Adrenal gland (tissue), 9 donors: ENCODE measurements at regions not wholly inside any gene's neighbourhood (a gene's known extent, or its start where the extent isn't known, plus 50 kb on each side); places are given as distances from the start of the nearest gene placed in this dataset.

ENCODE experiments used
- DNase-seq, 7 donors: peaks; one replicate each; pipeline ENCODE4 v3.0.0-alpha.2; 2019 to 2020
- H3K27ac ChIP-seq, 5 donors: fragments of 200-600 bp; sonication (generic) in 4 of 5; 1 replicate in 3 of 5; 2 replicates in 2 of 5; pipeline versions ENCODE4 v1.5.1 to v1.8.0; 2016 to 2020; ENCODE audit warnings: mild to moderate bottlenecking in 1 of 5
- H3K27me3 ChIP-seq: fragments of 200-600 bp; 2 replicates; pipeline ENCODE4 v1.8.0; 2021
- H3K36me3 ChIP-seq, 2 donors: fragments of 200-600 bp; replicated peaks in 1 of 2; 1 replicate in 1 of 2; 2 replicates in 1 of 2; pipeline versions ENCODE4 v1.5.1 to v1.8.0; 2018 to 2022
- H3K4me1 ChIP-seq, 2 donors: fragments of 200-600 bp; replicated peaks in 1 of 2; 1 replicate in 1 of 2; 2 replicates in 1 of 2; pipeline versions ENCODE4 v1.5.1 to v1.8.0; 2018 to 2021
- H3K4me3 ChIP-seq, 4 donors: fragments of 200-600 bp; sonication (generic) in 3 of 4; one replicate each; pipeline ENCODE4 v1.5.1; 2016 to 2018
- H3K9me3 ChIP-seq, 3 donors: fragments of 200-600 bp; sonication (generic) in 1 of 3; replicated peaks in 1 of 3; 1 replicate in 2 of 3; 2 replicates in 1 of 3; pipeline versions ENCODE4 v1.5.1 to v1.8.0; 2016 to 2021
- POLR2A ChIP-seq, 2 donors: fragments of 450-650 bp; IDR thresholded peaks; one replicate each; pipeline ENCODE4 v1.6.1; 2017; ENCODE audit warnings: antibody characterized with exemption in 2 of 2, mild to moderate bottlenecking in 2 of 2, moderate library complexity in 1 of 2
- WGBS, 4 donors: extraction: QIAGEN DNeasy Blood & Tissue Kit in 2 of 4; methylation state at CpG; one replicate each; pipeline versions ENCODE4 v1.1.5 to v1.1.7; 2013 to 2017; 5-methylcytosine and 5-hydroxymethylcytosine counted together
- intact Hi-C, 2 donors: fragments of 100-400 bp; cut with DNase I; formaldehyde crosslinking; loops; one replicate each; pipeline versions ENCODE4 v1.14.1 to v1.15.0; 2022 to 2023
- TF ChIP-seq, protein P1 (sequence below), 6 experiments: fragments of 450-650 bp in 4 of 6; fragments of 200-600 bp in 2 of 6; sonication (generic) in 1 of 6; IDR thresholded peaks; 1 replicate in 5 of 6; 2 replicates in 1 of 6; pipeline versions ENCODE4 v1.5.1 to v1.8.0; 2016 to 2021; ENCODE audit warnings: antibody characterized with exemption in 6 of 6, mild to moderate bottlenecking in 2 of 6, moderate library complexity in 1 of 6
- donor health status: healthy with polysubstance abuse.
- donor health status: Bipolar disorder and iron deficiency.
- donor health status: DM: yes; HTN: yes; CAD: no.
- donor health status: DM: no; HTN: no; CAD: no.
- donor health status: DM: no; HTN: no; CAD: no.

DNA sequence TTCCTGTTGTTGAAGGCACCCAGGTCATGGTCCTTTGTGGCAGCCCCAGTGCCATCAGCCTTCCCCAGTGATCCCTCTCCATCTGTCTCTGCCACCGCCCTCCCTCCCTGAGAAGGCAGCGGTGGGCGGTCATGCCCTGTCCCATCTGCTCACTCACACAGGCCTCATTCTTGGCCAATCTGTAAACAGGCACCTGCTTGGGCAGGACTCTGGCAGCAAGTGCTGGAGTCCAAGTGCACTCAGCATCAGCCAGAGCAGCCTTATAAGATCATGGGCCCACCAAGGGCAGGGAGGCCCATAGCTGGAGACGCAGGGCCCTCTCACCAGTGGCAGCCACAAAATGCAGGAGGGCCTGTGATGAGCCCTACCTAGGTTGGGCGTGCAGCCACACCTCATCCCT, 140.9 kb downstream of the TWIST2 start:
- no peak overlapping the region for H3K27ac ChIP-seq
- WGBS, 4 donors: 92 to 100% (median 97%) methylated on average over 1 to 5 of the region's 5 CpGs
- TF ChIP-seq, protein P1, sequence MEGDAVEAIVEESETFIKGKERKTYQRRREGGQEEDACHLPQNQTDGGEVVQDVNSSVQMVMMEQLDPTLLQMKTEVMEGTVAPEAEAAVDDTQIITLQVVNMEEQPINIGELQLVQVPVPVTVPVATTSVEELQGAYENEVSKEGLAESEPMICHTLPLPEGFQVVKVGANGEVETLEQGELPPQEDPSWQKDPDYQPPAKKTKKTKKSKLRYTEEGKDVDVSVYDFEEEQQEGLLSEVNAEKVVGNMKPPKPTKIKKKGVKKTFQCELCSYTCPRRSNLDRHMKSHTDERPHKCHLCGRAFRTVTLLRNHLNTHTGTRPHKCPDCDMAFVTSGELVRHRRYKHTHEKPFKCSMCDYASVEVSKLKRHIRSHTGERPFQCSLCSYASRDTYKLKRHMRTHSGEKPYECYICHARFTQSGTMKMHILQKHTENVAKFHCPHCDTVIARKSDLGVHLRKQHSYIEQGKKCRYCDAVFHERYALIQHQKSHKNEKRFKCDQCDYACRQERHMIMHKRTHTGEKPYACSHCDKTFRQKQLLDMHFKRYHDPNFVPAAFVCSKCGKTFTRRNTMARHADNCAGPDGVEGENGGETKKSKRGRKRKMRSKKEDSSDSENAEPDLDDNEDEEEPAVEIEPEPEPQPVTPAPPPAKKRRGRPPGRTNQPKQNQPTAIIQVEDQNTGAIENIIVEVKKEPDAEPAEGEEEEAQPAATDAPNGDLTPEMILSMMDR (IDR thresholded peaks at IDR 0.05): no peak
- TF ChIP-seq POLR2A (IDR thresholded peaks at IDR 0.05): no peak
- intact Hi-C loops: no loop called here
- H3K36me3 ChIP-seq: no peaks in the 10 kb centered on the region
- H3K4me3 ChIP-seq: no peak overlapping the region
- peaks cover 7% of the 10 kb centered on the region for H3K27me3 ChIP-seq
- H3K4me1 ChIP-seq: no peaks in the 10 kb centered on the region
- no peaks in the 10 kb centered on the region for H3K9me3 ChIP-seq
- DNase-seq: no peak

DNA sequence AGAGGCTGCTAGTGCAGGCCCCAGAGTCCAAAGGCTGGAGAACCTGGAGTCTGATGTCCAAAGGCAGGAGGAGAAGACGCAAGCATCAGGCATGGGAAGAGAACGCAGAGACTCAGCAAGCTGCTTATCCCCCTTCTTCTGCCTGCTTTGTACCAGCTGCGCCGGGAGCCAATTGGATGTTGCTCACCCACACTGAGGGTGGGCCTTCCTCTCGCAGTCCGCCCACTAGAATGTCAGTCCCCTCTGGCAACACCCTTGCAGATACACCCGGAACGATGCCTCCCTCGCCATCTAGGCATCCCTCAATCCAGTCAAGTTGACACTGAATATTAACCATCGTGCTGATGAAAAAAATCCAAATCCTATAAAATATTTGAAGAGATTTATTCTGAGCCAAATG, 141.6 kb downstream of the TWIST2 start:
- TF ChIP-seq, protein P1 (IDR thresholded peaks at IDR 0.05): no peak
- TF ChIP-seq POLR2A (IDR thresholded peaks at IDR 0.05): no peak

DNA sequence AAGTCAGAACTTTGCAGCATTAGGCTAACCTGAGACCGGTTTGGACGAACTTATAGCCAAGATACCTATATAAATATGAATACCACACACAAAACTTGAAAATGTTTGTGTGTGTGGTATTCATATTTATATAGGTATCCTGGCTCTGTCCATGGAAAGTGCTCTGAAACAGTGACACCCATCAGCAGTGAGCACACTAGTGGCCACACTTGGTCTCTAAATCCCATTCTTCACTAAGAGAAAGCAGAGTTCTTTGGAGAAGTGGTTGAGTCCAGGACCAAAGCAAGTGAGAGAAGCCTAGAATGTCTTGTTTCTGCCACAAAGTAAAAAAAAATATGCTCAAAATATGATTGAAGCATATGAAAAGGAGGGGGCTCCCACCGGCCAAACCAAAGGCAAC, 146.5 kb downstream of the TWIST2 start:
- Histone ChIP-seq H3K27ac (no peak overlapping the region), H3K4me3 (no peak overlapping the region), H3K36me3 (no peaks in the 10 kb centered on the region), H3K9me3 (no peaks in the 10 kb centered on the region), H3K27me3 (peaks cover 3% of the 10 kb centered on the region), H3K4me1 (no peaks in the 10 kb centered on the region)
- 88 to 93% (median 90%) methylated on average over 3 of the region's 3 CpGs for WGBS, 4 donors
- TF ChIP-seq, protein P1 (IDR thresholded peaks at IDR 0.05): no peak
- no peak for TF ChIP-seq POLR2A (IDR thresholded peaks at IDR 0.05)
- intact Hi-C loops: no loop called here
- no peak for DNase-seq

More for the DNA sequence above, 141.6 kb downstream of the TWIST2 start:
- intact Hi-C loops: no loop called here
- Histone ChIP-seq H3K9me3 (no peaks in the 10 kb centered on the region), H3K27me3 (peaks cover 7% of the 10 kb centered on the region), H3K4me3 (no peak overlapping the region), H3K27ac (no peak overlapping the region), H3K36me3 (no peaks in the 10 kb centered on the region), H3K4me1 (no peaks in the 10 kb centered on the region)
- no peak for DNase-seq
- 92 to 95% (median 93%) methylated on average over 9 to 10 of the region's 10 CpGs for whole genome bisulfite sequencing, 4 donors

DNA sequence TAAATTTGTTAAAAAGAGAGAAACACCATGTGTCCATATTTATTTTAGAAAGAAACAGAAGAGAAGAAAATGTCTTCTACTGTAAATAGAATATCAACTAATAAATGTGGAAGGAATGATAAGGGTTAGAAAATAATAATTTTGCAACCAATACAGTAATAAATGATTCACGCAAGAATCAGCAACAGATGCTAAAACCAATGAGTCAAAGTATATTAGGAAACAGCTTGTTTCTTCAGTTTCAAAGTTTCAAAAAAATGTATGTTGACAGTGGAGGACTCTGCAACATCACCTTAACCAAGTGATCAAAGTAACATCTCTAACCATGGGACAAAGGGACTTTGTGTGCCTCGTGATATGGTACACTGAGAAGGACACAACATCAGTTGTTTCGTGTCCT, 147.0 kb downstream of the TWIST2 start:
- no peaks in the 10 kb centered on the region for H3K36me3 ChIP-seq
- H3K4me1 ChIP-seq: no peaks in the 10 kb centered on the region
- TF ChIP-seq POLR2A (IDR thresholded peaks at IDR 0.05): no peak
- TF ChIP-seq, protein P1 (IDR thresholded peaks at IDR 0.05): no peak
- H3K27ac ChIP-seq: no peak overlapping the region
- DNase-seq: no peak
- H3K4me3 ChIP-seq: no peak overlapping the region
- 78 to 88% (median 85%) methylated on average over 3 of the region's 3 CpGs for WGBS, 4 donors
- H3K9me3 ChIP-seq: no peaks in the 10 kb centered on the region
- peaks cover 3% of the 10 kb centered on the region for H3K27me3 ChIP-seq
- intact Hi-C loops: no loop called here
